ENCODE measurements at regions not wholly inside any gene's neighbourhood (a gene's known extent, or its start where the extent isn't known, plus 50 kb on each side); places are given as distances from the start of the nearest gene placed in this dataset.

DNA sequence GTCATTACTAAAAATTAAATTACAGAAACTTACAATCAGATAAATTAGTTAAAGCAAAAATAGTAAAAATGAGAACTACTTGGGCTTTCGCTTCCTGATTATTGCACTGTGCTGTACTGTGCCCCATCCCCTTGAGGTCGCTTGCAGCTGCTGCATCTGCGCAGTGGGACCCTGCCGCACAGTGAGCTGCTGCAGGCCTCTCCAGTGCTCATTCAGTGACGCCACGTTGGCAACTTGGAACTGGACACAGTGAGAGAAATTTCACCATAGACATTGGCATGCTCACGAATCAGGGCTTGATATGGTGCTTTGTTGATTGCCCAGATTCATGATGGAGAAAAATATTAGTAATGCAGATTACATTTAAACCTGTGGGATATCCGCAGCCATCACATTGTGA lies 290.8 kb upstream of the MYT1L start:
- no peak for TF ChIP-seq POLR2A (IDR thresholded peaks at IDR 0.05)
- no peak for TF ChIP-seq CTCF (IDR thresholded peaks at IDR 0.05)
- no peak for TF ChIP-seq POLR2AphosphoS5 (IDR thresholded peaks at IDR 0.05)
- TF ChIP-seq EP300 (IDR thresholded peaks at IDR 0.05; ENCODE audit: low read depth), result no peak
